ENCODE measurements at regions not wholly inside any gene's neighbourhood (a gene's known extent, or its start where the extent isn't known, plus 50 kb on each side); places are given as distances from the start of the nearest gene placed in this dataset.

- DNase-seq, result no peak
Measured at GRCh38 chr15:47586653-47587224, 130.6 kb upstream of the SEMA6D start.

GRCh38 chr15:47587940-47588802, 129.1 kb upstream of the SEMA6D start:
- peak; percentile 20 for DNase-seq

- DNase-seq, result no peak
Measured at GRCh38 chr15:47588958-47589357, 128.3 kb upstream of the SEMA6D start.

GRCh38 chr15:47598996-47599395, 118.3 kb upstream of the SEMA6D start:
- DNase-seq, result no peak

DNA sequence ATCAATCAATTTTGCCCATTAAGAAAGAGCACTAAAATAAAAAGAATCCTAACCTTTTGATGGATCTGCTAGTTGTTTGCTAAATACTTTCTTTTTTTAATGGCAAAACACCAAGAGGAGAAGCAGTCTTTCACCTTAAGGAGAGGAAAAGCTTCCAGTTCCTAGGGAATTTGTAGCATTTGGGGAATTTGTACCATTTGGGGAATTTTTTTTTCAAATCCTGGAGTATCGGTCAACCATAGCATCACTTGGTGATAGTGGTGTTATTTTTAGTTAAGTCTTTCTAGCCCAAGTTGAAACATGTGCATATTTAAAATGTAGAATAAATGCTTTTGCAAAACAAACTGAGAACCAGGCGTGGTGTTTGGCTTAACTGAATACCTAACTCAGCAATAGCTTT, 117.5 kb upstream of the SEMA6D start:
- no peak for DNase-seq

GRCh38 chr15:47602121-47602520, 115.2 kb upstream of the SEMA6D start:
- DNase-seq, result no peak

- DNase-seq, result no peak
Measured at GRCh38 chr15:47603026-47603425, 114.3 kb upstream of the SEMA6D start.

DNA sequence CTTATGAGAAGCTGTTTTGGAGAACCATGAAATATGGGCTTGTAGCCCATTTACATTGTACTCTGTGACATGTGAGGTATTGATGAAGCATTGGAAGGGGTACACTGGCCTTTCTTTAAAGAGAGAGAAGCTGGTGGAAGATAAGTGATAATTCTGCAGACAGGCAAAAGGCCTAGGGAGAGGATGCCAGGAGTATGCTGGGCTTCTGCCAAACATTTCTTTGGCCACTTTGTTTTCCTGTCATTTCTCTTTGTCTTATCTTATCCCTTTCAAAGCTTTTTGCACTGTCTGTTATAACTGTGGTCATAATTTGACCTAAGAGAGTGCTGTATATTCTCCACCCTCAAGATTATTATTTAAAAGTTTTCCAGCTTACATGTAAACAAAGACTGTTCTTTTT, 109.6 kb upstream of the SEMA6D start:
- DNase-seq, result no peak

DNA sequence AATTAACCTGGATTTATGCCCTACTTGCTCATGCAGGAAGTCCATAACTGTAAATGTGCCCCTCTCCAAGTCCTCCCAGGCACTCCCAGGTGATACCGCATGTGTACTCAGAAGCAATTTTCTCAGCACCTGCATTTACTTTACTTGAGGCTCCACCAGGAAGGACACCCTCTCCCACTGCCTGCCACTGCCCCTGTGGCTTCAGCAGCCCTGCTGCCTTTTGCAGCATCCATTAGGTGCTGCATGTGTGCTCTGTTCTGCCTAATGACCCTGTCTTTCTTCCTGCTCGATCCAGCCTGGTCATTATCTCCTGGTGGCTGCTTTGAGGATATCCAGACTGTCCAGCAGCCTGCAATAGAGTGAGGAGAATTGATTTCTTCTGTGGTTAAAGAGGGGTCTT, 107.6 kb upstream of the SEMA6D start:
- DNase-seq, result no peak

GRCh38 chr15:47610736-47611135, 106.6 kb upstream of the SEMA6D start:
- no peak for DNase-seq

DNA sequence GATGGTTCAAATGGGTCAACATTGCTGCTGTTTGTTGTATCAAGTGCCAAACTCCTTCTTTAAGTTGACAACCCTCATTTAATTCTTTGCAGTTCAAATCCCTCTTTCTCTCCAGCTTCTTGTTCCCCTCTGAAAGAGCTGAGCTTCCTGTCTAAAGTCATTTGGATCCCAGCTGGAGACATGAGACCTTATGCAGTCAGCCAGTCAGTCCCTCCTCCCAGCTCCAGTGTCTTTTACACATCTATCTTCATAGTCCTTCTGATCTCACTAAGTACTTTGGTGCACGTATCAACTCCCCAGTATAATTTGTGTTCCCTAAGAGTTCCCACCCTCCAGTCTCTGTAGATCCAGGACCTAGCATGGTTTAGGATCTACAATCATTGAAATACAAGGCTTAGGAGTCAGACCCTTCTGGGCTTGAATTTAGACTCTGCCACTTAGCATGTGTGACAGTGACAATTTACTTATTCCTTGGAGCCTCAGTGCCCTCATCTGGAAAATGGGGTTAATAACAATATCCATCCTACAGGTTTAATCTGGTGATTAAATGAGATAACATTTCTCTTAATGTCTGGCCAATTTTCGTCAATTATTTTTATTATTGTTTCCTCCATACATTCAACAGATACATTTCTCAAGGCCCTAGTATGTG, 102.8 kb upstream of the SEMA6D start:
- no peak for DNase-seq

DNA sequence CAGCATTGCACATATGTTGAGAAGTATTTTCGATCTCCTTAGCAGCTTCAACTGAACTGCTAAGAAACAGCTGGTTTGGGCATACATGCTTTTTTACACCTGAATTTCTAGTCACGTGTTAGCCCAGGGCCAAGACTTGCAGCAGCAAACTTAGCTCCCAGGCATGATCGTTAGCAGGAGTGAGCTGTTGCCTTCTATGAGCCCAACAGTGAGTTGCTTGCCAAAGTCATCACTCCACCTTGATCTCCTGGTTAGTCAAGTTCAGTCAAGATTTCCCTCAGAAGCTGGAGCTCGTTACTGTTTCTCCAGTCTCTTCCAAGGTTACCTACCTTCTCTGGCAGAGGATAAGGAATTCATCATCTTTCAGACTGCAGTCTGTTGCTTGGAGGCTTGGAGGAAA, 100.4 kb upstream of the SEMA6D start:
- DNase-seq, result no peak

- DNase-seq, result no peak
Measured at GRCh38 chr15:47618241-47618640, 99.1 kb upstream of the SEMA6D start.

DNA sequence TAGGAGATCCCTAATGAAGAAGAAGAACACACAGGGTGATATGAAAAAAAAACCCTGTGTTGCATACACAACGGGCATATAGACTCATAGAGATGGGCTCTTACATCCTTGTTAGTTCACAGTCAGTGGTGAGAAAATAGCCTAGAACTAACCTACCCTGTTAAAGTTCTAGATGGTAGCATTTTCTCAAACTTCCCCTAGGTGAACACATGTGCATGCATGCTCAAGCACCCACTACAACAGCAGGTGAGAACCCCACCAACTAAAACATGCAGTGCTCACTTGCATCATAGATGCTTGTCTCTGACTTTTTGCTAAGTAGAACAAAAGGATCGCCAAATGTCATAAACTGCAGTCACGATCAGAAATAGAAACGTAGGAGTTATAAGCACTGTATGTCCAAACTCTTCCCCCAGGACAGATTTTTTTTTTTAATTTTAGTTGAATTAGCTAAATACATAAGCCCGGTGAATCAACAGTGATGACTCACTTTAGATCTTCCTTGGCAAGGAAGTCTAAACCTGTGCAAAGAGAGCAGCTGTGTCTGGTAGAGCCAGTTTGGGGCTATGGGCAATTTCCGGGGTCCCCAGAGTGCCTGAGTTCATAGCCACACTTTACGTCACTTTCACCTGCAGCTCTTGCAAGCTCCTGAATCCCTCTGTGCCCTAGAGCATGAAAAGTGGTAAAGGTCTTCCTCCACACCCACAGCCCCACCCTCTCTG, 96.2 kb upstream of the SEMA6D start:
- DNase-seq, result no peak

DNA sequence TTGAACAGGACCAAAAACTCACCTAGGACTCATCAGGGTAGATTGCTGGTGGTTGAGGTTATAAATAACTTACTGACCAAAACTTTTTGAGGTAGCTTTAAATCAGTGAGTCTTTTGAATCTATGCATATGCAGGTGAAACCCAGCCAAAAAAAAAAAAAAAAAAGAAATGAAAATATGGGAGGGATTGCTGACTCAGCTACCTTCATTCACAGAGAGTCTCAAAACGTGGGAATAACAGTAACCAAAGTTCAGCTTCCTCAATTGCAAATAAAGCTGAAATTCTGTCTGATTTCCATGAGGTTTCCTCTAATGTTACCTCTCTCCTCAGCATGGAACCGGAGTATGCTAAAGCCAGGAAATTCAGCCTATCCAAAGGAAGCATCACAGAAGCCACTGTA, 95.2 kb upstream of the SEMA6D start:
- no peak for DNase-seq

DNA sequence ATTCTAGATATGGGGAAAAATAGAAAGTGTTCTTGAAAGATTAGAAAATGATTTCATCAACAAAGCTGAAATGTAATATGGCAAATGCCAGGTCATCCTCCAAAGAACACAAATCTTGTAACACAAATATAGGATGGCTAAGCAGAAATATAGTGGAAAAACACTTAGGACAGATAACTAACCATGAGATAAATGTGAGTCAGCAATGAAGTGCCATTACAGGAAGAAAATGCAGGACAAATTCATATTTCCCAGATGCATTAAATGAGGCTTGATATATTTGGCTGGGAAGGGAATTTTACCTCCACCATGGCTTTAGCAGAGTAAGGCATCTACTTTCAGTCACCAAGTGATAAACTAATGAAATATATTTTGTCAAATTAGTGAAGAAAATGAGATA, 92.8 kb upstream of the SEMA6D start:
- DNase-seq, result no peak

DNA sequence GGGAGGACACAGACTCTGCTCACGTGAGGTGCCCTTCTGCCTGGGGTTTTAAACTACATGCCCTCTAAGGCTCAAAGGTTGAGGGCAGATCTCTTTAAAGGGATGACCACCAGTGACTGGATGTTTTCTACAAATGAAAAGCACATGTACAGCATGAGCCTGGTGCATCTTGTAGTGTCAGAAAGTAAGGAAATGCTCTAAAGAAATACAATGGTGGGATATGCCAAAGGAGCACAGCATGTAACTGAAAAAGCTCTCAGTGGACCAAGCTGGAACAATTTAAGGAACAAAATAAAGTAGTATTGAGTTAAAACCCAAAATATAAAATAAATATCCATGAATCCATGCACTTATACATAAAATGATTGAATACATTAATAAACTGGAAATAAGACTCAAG, 78.3 kb upstream of the SEMA6D start:
- no peak for DNase-seq

- no peak for DNase-seq
Measured at GRCh38 chr15:47640079-47640478, 77.2 kb upstream of the SEMA6D start.

GRCh38 chr15:47640901-47641300, 76.4 kb upstream of the SEMA6D start:
- no peak for DNase-seq

GRCh38 chr15:47644722-47645121, 72.6 kb upstream of the SEMA6D start:
- no peak for DNase-seq

DNA sequence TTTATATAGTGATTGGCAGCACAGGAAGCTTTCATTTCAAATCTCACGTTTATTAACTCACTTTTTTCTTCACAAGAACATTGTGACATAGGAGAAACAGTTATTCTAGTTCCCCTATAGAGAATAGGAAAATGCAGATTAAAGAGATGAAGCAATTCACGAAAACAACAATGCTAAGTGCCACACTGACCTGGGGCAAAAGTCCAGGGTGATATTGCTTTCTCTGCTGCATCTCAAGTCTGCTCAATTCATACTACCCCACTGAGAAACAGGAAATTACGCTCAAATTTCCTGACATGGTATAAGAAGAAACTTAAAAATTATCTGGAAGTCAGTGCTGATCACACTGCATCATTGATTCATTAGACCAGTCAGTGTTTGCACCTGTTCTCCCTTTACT, 66.7 kb upstream of the SEMA6D start:
- no peak for DNase-seq

DNA sequence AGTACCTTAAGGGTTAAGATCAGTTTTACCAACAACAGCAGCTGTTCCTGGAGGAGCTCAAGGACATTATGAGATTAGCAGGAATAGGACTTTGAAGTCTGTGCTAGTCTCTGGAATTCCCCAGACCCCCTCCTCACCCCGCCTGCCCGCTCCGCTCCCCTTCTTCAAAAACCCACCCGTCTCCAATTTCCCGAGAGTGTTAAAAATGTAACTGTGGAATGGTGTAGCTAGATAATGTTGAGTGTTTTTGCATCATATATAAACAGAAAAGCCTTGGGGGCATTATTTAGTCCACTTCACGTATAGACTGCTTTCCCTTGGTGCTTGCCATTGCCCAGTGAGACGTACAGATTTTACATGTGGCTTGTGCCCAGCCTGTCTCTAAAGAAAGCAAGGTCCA, 65.0 kb upstream of the SEMA6D start:
- DNase-seq, result no peak

DNA sequence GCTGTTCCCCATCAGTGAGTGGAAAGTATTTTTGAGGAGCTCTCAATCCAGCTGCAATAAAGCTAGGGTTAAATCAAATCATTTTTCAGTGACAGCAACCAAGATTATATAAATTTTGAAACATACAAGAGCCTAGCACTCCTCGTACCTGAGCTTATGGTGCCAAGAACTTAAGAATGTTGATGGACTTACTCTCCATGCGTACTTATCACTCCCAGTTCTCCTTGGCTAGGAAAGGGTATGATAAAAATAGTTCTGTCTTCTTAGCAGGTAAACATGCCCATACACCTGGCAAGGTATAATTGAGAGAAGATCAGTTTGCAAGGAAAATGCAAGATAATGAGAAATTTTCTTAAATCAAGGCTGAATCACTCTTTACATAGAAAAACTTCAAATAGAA, 64.5 kb upstream of the SEMA6D start:
- no peak for DNase-seq

All from right kidney (tissue), 1 donor.